Thoracic aorta (tissue), 2 donors: ENCODE measurements at regions not wholly inside any gene's neighbourhood (a gene's known extent, or its start where the extent isn't known, plus 50 kb on each side); places are given as distances from the start of the nearest gene placed in this dataset.

Source experiments
- ATAC-seq: fragments of 150-250 bp; one replicate; pipeline ENCODE4 v1.8.0; 2017; ENCODE audit warnings: low read depth; ENCODE audit not compliant: insufficient number of reproducible peaks, low FRiP score
- DNase-seq: peaks from one replicate; pipeline ENCODE4 v3.0.0-alpha.2; 2020; ENCODE audit warnings: low spot score
- H3K27ac ChIP-seq, 2 donors: fragments of 200-600 bp; sonication (generic); 1 replicate in 1 of 2; 2 replicates in 1 of 2; pipeline ENCODE4 v1.5.1; 2016; ENCODE audit warnings: mild to moderate bottlenecking in 2 of 2, moderate library complexity in 2 of 2
- H3K27me3 ChIP-seq: fragments of 200-600 bp; sonication (generic); replicated peaks from 2 replicates; pipeline ENCODE4 v1.6.0; 2016; ENCODE audit warnings: mild to moderate bottlenecking; ENCODE audit not compliant: insufficient read depth
- H3K36me3 ChIP-seq: fragments of 200-600 bp; sonication (generic); one replicate; pipeline ENCODE4 v1.5.1; 2016
- H3K4me1 ChIP-seq, 2 donors: fragments of 200-600 bp; sonication (generic); 1 replicate in 1 of 2; 2 replicates in 1 of 2; pipeline versions ENCODE4 v1.5.1 to v1.6.0; 2016; ENCODE audit warnings: low read depth in 2 of 2, mild to moderate bottlenecking in 1 of 2; ENCODE audit not compliant: control insufficient read depth in 1 of 2
- H3K4me3 ChIP-seq: fragments of 200-600 bp; sonication (generic); 2 replicates; pipeline ENCODE4 v1.5.1; 2016; ENCODE audit warnings: mild to moderate bottlenecking
- H3K9me3 ChIP-seq: fragments of 200-600 bp; sonication (generic); 2 replicates; pipeline ENCODE4 v1.5.1; 2016
- TF ChIP-seq, protein P1 (sequence below): fragments of 200-600 bp; sonication (generic); IDR thresholded peaks from one replicate; pipeline ENCODE4 v1.5.1; 2019; ENCODE audit warnings: antibody characterized with exemption

DNA sequence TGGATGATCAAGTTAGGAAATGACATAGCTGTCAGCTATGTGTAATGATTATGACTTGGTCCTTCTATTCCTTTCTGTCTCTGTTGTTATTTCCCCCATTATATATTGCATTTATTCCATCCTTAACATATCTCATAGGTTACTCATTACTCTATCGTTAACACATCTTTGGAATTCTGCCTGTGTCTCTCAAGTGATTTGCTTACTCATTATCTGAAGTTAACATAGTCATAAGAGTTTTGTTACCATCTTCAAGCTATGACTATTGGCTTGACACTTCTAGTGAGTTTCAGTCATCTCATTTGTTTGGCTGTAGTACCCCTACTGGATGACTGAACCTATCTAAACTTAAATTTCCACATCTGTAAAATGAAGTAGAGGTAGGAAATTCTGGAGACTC is 286.1 kb upstream of the PPP1R2C start:
- TF ChIP-seq, protein P1, sequence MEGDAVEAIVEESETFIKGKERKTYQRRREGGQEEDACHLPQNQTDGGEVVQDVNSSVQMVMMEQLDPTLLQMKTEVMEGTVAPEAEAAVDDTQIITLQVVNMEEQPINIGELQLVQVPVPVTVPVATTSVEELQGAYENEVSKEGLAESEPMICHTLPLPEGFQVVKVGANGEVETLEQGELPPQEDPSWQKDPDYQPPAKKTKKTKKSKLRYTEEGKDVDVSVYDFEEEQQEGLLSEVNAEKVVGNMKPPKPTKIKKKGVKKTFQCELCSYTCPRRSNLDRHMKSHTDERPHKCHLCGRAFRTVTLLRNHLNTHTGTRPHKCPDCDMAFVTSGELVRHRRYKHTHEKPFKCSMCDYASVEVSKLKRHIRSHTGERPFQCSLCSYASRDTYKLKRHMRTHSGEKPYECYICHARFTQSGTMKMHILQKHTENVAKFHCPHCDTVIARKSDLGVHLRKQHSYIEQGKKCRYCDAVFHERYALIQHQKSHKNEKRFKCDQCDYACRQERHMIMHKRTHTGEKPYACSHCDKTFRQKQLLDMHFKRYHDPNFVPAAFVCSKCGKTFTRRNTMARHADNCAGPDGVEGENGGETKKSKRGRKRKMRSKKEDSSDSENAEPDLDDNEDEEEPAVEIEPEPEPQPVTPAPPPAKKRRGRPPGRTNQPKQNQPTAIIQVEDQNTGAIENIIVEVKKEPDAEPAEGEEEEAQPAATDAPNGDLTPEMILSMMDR: no peak
- H3K4me3 ChIP-seq: no peak overlapping the region
- H3K36me3 ChIP-seq: no peaks in the 10 kb centered on the region
- H3K9me3 ChIP-seq: no peaks in the 10 kb centered on the region
- no peak overlapping the region for H3K27ac ChIP-seq
- H3K27me3 ChIP-seq: no peaks in the 10 kb centered on the region
- no peak for ATAC-seq
- DNase-seq: no peak
- no peaks in the 10 kb centered on the region for H3K4me1 ChIP-seq

- DNase-seq (no peak), ATAC-seq (no peak)
- Histone ChIP-seq H3K27me3 (no peaks in the 10 kb centered on the region), H3K27ac (no peak overlapping the region), H3K4me3 (no peak overlapping the region), H3K4me1 (no peaks in the 10 kb centered on the region), H3K9me3 (no peaks in the 10 kb centered on the region), H3K36me3 (no peaks in the 10 kb centered on the region)
- TF ChIP-seq, protein P1: no peak
Observed at GRCh38 chrX:43065978-43066377, 288.0 kb upstream of the PPP1R2C start.

- H3K4me1 ChIP-seq: no peaks in the 10 kb centered on the region
- H3K4me3 ChIP-seq: no peak overlapping the region
- no peak overlapping the region for H3K27ac ChIP-seq
- H3K27me3 ChIP-seq: no peaks in the 10 kb centered on the region
- TF ChIP-seq, protein P1: no peak
- no peaks in the 10 kb centered on the region for H3K9me3 ChIP-seq
- no peaks in the 10 kb centered on the region for H3K36me3 ChIP-seq
- ATAC-seq (no peak), DNase-seq (no peak)
Observed at GRCh38 chrX:43068639-43069038, 290.7 kb upstream of the PPP1R2C start.

DNA sequence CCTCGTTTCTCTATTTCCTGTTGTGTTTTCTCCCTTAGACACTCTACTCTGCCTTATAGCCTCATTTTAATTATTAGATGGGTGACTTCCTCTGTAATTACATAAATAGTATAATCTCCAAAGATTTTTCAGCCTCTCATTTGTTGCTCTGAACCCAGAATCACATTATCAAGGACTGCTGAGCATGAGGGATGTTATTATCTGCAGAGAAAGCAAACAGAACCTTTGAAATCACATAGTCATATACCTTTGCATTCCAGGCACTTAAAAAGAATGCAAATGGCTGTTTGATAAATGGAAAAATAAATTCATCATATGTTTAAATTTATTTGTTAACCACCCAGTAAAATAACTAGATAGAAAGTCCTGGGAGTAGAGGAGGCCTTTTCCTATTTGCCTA is 305.1 kb upstream of the PPP1R2C start:
- no peaks in the 10 kb centered on the region for H3K27me3 ChIP-seq
- TF ChIP-seq, protein P1: no peak

DNA sequence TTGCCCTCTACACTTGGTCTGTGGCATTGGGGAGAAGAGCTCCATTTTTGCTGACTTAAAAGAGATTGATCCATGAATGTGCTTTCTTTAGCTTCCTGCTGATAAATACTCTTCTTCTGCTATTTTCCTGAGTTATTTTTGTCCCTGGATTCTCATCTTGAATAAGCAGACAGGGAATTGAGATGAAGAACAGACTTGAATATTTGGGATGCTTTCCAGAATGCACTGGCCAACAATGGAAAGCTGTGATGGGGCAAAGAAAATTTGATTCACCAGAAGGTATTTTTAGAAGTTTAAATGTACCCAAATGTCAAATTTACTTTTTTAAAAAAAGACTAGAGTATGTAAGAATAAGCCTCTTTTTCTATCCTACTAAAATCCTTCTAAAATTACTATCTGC is 309.9 kb upstream of the PPP1R2C start:
- Histone ChIP-seq H3K27me3 (no peaks in the 10 kb centered on the region), H3K36me3 (no peaks in the 10 kb centered on the region), H3K27ac (no peak overlapping the region), H3K4me1 (no peaks in the 10 kb centered on the region), H3K4me3 (no peak overlapping the region), H3K9me3 (no peaks in the 10 kb centered on the region)
- ATAC-seq: no peak
- DNase-seq: no peak
- TF ChIP-seq, protein P1: no peak

More for the DNA sequence above, 305.1 kb upstream of the PPP1R2C start:
- H3K36me3 ChIP-seq: no peaks in the 10 kb centered on the region
- ATAC-seq: no peak
- no peaks in the 10 kb centered on the region for H3K4me1 ChIP-seq
- H3K4me3 ChIP-seq: no peak overlapping the region
- no peaks in the 10 kb centered on the region for H3K9me3 ChIP-seq
- DNase-seq: no peak
- H3K27ac ChIP-seq: no peak overlapping the region
